ENCODE measurements at regions not wholly inside any gene's neighbourhood (a gene's known extent, or its start where the extent isn't known, plus 50 kb on each side); places are given as distances from the start of the nearest gene placed in this dataset.

DNA sequence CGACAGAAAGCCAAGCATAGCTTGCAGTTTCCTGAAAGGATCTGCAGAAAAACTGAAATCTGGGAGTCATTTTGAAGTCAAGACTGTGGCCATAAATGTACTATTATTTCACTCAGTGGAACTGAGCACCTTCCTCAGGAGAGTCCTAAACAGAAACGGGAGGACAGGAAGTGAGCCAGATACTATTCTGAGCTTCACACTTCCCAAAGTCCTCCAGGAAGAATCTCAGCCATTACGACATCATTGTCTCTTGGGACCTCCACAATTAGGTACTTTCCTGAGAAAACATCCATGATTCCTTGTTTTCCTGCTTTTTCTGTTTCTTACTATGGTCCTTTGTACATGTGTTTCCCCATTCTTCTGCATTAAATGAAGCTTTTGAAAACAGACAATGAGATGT lies 299.2 kb upstream of the USP25 start:
- Histone ChIP-seq H4K5ac (ENCODE audit: low read depth, low read length) (no peak overlapping the region), H2AFZ (replicated peaks; ENCODE audit: low read length, poor library complexity) (no peak overlapping the region), H3K4ac (ENCODE audit: low read depth, low read length) (no peak overlapping the region), H4K91ac (ENCODE audit: insufficient read depth, low read depth, low read length) (no peak overlapping the region), H4K8ac (ENCODE audit: low read depth in 2 of 2, low read length in 2 of 2) (no peak overlapping the region), H3K27me3 (ENCODE audit: control insufficient read depth, insufficient read depth, low read length) (no peaks in the 10 kb centered on the region), H3K9me1 (ENCODE audit: insufficient read depth, low read length) (no peaks in the 10 kb centered on the region), H2BK5ac (ENCODE audit: low read depth, low read length, poor library complexity, severe bottlenecking) (no peak overlapping the region), H3K79me1 (ENCODE audit: low read depth in 1 of 2, low read length in 2 of 2) (no peaks in the 10 kb centered on the region), H2AK9ac (replicated peaks; ENCODE audit: low read depth, low read length, poor library complexity) (no peak overlapping the region), H3K18ac (ENCODE audit: low read depth, low read length) (no peak overlapping the region), H2BK20ac (ENCODE audit: low read depth, low read length) (no peak overlapping the region), H2AK5ac (ENCODE audit: low read depth, low read length) (no peak overlapping the region), H3K4me3 (ENCODE audit: insufficient read depth, low read depth, low read length) (no peak overlapping the region), H2BK15ac (ENCODE audit: low read depth, low read length) (no peak overlapping the region), H3K27ac (ENCODE audit: insufficient read depth, low read length) (no peak overlapping the region), H3K9me3 (ENCODE audit: control insufficient read depth, insufficient read depth, low read length) (no peaks in the 10 kb centered on the region), H3K36me3 (ENCODE audit: control insufficient read depth, insufficient read depth, low read length) (no peaks in the 10 kb centered on the region), H3K23ac (ENCODE audit: low read depth, low read length) (no peak overlapping the region), H3K4me2 (ENCODE audit: low read depth, low read length) (no peak overlapping the region), H3K14ac (replicated peaks; ENCODE audit: low read depth, low read length) (no peak overlapping the region), H2BK120ac (ENCODE audit: low read depth, low read length) (no peak overlapping the region), H3K4me1 (ENCODE audit: control insufficient read depth, insufficient read depth, low read length) (no peaks in the 10 kb centered on the region), H3K9ac (ENCODE audit: low read depth, low read length) (no peak overlapping the region), H4K20me1 (ENCODE audit: insufficient read depth, low read length) (no peaks in the 10 kb centered on the region), H3K56ac (ENCODE audit: extremely low read depth, insufficient read depth, low read length) (no peak overlapping the region)
- dilution Hi-C loops (cut with HindIII; ENCODE audit: low sequenced_read_pairs, unreplicated experiment) (no loop called here), in situ Hi-C loops (cut with MboI; ENCODE audit: low sequenced_read_pairs) (no loop called here), intact Hi-C loops (cut with micrococcal nuclease) (no loop called here)
- BruUV-seq (replicated peaks), result no TSS peak
- ATAC-seq (ENCODE audit: low read depth) (no peak), DNase-seq (no peak)
- POLR2A ChIA-PET (ENCODE audit: unreplicated experiment), result no interaction called here
- 60% methylated on average over 1 of the region's 3 CpGs; no CpG with 5 or more reads in 1 of the 2 experiments for WGBS, 2 experiments (ENCODE audit: extremely low coverage in 2 of 2, insufficient read length in 1 of 2)
- CTCF ChIA-PET, result interaction anchor here (0.8 kb wide), 1 partner anchor 9 kb away, joined by 3 read pairs; no protein-coding TSS in a partner anchor
- TF ChIP-seq POLR2A (IDR thresholded peaks at IDR 0.05; ENCODE audit: low read depth, low read length) (no peak), BHLHE40 (IDR thresholded peaks at IDR 0.05; ENCODE audit: low read depth, low read length) (no peak), MXI1 (IDR thresholded peaks at IDR 0.05; ENCODE audit: borderline replicate concordance, low read depth, low read length) (no peak), SMC3 (IDR thresholded peaks at IDR 0.05; ENCODE audit: low read depth, low read length) (no peak)
- TF ChIP-seq, protein P1, sequence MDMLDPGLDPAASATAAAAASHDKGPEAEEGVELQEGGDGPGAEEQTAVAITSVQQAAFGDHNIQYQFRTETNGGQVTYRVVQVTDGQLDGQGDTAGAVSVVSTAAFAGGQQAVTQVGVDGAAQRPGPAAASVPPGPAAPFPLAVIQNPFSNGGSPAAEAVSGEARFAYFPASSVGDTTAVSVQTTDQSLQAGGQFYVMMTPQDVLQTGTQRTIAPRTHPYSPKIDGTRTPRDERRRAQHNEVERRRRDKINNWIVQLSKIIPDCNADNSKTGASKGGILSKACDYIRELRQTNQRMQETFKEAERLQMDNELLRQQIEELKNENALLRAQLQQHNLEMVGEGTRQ (IDR thresholded peaks at IDR 0.05; ENCODE audit: low read depth, low read length), result no peak
- TF ChIP-seq, protein P2, sequence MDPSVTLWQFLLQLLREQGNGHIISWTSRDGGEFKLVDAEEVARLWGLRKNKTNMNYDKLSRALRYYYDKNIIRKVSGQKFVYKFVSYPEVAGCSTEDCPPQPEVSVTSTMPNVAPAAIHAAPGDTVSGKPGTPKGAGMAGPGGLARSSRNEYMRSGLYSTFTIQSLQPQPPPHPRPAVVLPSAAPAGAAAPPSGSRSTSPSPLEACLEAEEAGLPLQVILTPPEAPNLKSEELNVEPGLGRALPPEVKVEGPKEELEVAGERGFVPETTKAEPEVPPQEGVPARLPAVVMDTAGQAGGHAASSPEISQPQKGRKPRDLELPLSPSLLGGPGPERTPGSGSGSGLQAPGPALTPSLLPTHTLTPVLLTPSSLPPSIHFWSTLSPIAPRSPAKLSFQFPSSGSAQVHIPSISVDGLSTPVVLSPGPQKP (IDR thresholded peaks at IDR 0.05; ENCODE audit: borderline replicate concordance, low read depth, low read length), result no peak

Data from IMR-90 (cell line).